H1 (cell line): ENCODE measurements at regions not wholly inside any gene's neighbourhood (a gene's known extent, or its start where the extent isn't known, plus 50 kb on each side); places are given as distances from the start of the nearest gene placed in this dataset.

ENCODE experiments used
- CTCF ChIA-PET: fragments of 300-600 bp; sonication (Branson Sonifier 250); formaldehyde crosslinking; loops from one replicate; lab custom pipeline; 2021; ENCODE audit not compliant: partially characterized antibody; lab: Charles Lee
- POLR2A ChIA-PET: fragments of 300-600 bp; sonication (Branson Sonifier 250); formaldehyde crosslinking; loops from one replicate; lab custom pipeline; 2021; ENCODE audit warnings: inconsistent platforms; ENCODE audit not compliant: partially characterized antibody; lab: Charles Lee
- DNase-seq, 2 experiments: peaks; one replicate each; pipeline versions ENCODE4 v3.0.0 to v3.0.0-alpha.2; 2010 to 2022; ENCODE audit warnings: low spot score in 2 of 2, low read depth in 1 of 2, mixed read lengths in 1 of 2
- FAIRE-seq: peaks from 2 replicates; lab custom pipeline; 2011; peaks lifted over from hg19 to GRCh38; lab: Jason Lieb, UNC
- H2AFZ ChIP-seq: 2 replicates; pipeline ENCODE4 v1.8.1; 2012; ENCODE audit warnings: low read length, inconsistent platforms
- H2AK5ac ChIP-seq: 2 replicates; pipeline ENCODE4 v1.6.1; 2013; ENCODE audit warnings: low read depth, low read length
- H2BK120ac ChIP-seq: replicated peaks from 2 replicates; pipeline ENCODE3; 2013; ENCODE audit warnings: low read depth, low read length, inconsistent platforms
- H2BK12ac ChIP-seq: 2 replicates; pipeline ENCODE4 v1.6.1; 2013; ENCODE audit warnings: low read depth, low read length
- H2BK15ac ChIP-seq: 2 replicates; pipeline ENCODE4 v1.6.1; 2013; ENCODE audit warnings: low read length
- H2BK20ac ChIP-seq: 2 replicates; pipeline ENCODE4 v1.6.1; 2013; ENCODE audit warnings: low read length
- H2BK5ac ChIP-seq: 2 replicates; pipeline ENCODE4 v1.6.1; 2013; ENCODE audit warnings: low read depth, low read length
- H3K14ac ChIP-seq: 2 replicates; pipeline ENCODE4 v1.6.1; 2013; ENCODE audit warnings: inconsistent platforms; ENCODE audit not compliant: insufficient read length
- H3K18ac ChIP-seq: 2 replicates; pipeline ENCODE4 v1.6.1; 2013; ENCODE audit warnings: low read length; ENCODE audit errors: extremely low read depth
- H3K23ac ChIP-seq: 2 replicates; pipeline ENCODE4 v1.6.1; 2013; ENCODE audit warnings: inconsistent platforms; ENCODE audit not compliant: insufficient read length
- H3K23me2 ChIP-seq: 2 replicates; pipeline ENCODE4 v1.6.1; 2013; ENCODE audit warnings: low read depth, low read length
- H3K27ac ChIP-seq: 2 replicates; pipeline ENCODE4 v1.6.1; 2011; ENCODE audit warnings: low read depth, low read length, inconsistent platforms
- H3K27me3 ChIP-seq, 4 experiments: replicated peaks in 1 of 4; 1 replicate in 1 of 4; 2 replicates in 3 of 4; pipeline versions ENCODE4 v1.6.1 to v1.8.1; 2011 to 2013; ENCODE audit warnings: low read length in 3 of 4, mild to moderate bottlenecking in 3 of 4, inconsistent platforms in 2 of 4, mixed read lengths in 2 of 4, moderate library complexity in 1 of 4; ENCODE audit not compliant: control insufficient read depth in 3 of 4, insufficient read depth in 3 of 4; ENCODE audit errors: extremely low read depth in 1 of 4
- H3K36me3 ChIP-seq, 4 experiments: 2 replicates each; pipeline versions ENCODE4 v1.6.1 to v1.8.1; 2011 to 2013; ENCODE audit warnings: mild to moderate bottlenecking in 4 of 4, low read length in 3 of 4, moderate library complexity in 2 of 4, control low read depth in 1 of 4, inconsistent platforms in 1 of 4; ENCODE audit not compliant: insufficient read depth in 4 of 4, control insufficient read depth in 2 of 4
- H3K4ac ChIP-seq: replicated peaks from 2 replicates; pipeline ENCODE3; 2013; ENCODE audit warnings: low read length, low read depth, mixed read lengths, inconsistent platforms; ENCODE audit not compliant: insufficient read length
- H3K4me1 ChIP-seq, 4 experiments: replicated peaks in 1 of 4; 1 replicate in 1 of 4; 2 replicates in 3 of 4; pipeline versions ENCODE4 v1.6.1 to v1.8.1; 2011 to 2013; ENCODE audit warnings: low read length in 3 of 4, inconsistent platforms in 2 of 4, mixed read lengths in 1 of 4; ENCODE audit not compliant: insufficient read depth in 4 of 4, control insufficient read depth in 3 of 4
- H3K4me2 ChIP-seq, 2 experiments: 2 replicates each; pipeline versions ENCODE4 v1.6.1 to v1.8.1; 2011 to 2013; ENCODE audit warnings: low read depth in 2 of 2, low read length in 2 of 2, control low read depth in 1 of 2, inconsistent platforms in 1 of 2, mild to moderate bottlenecking in 1 of 2; ENCODE audit not compliant: insufficient read depth in 1 of 2
- H3K4me3 ChIP-seq, 4 experiments: fragments of 200-600, 300-600 bp in 1 of 4; sonication (generic), shearing (Covaris generic), sonication (Bioruptor Twin) in 1 of 4; 2 replicates each; pipeline versions ENCODE4 v1.5.1 to v1.8.1; 2011 to 2016; ENCODE audit warnings: low read length in 4 of 4, low read depth in 3 of 4, control low read depth in 2 of 4, inconsistent platforms in 2 of 4, mild to moderate bottlenecking in 2 of 4, mixed read lengths in 1 of 4, moderate library complexity in 1 of 4; ENCODE audit not compliant: insufficient read depth in 2 of 4; ENCODE audit errors: extremely low read depth in 1 of 4
- H3K56ac ChIP-seq: replicated peaks from 2 replicates; pipeline ENCODE3; 2013; ENCODE audit warnings: low read depth, mild to moderate bottlenecking, mixed read lengths, low read length, inconsistent platforms; ENCODE audit not compliant: insufficient read length
- H3K79me1 ChIP-seq: 2 replicates; pipeline ENCODE4 v1.6.1; 2013; ENCODE audit warnings: low read depth, low read length, control low read depth
- H3K79me2 ChIP-seq, 2 experiments: 2 replicates each; pipeline versions ENCODE4 v1.6.1 to v1.8.1; 2012 to 2013; ENCODE audit warnings: low read length in 2 of 2, mild to moderate bottlenecking in 2 of 2, inconsistent platforms in 1 of 2; ENCODE audit not compliant: insufficient read depth in 2 of 2, control insufficient read depth in 1 of 2
- H3K9ac ChIP-seq, 4 experiments: replicated peaks in 1 of 4; 1 replicate in 1 of 4; 2 replicates in 3 of 4; pipeline versions ENCODE4 v1.6.1 to v1.8.1; 2011 to 2013; ENCODE audit warnings: low read depth in 3 of 4, low read length in 3 of 4, control low read depth in 2 of 4, mild to moderate bottlenecking in 2 of 4, moderate library complexity in 2 of 4, inconsistent platforms in 1 of 4; ENCODE audit errors: extremely low read depth in 1 of 4
- H3K9me3 ChIP-seq, 2 experiments: 2 replicates each; pipeline versions ENCODE4 v1.6.1 to v1.8.1; 2012 to 2013; ENCODE audit warnings: mild to moderate bottlenecking in 2 of 2, moderate library complexity in 2 of 2, control low read depth in 1 of 2, inconsistent platforms in 1 of 2, low read depth in 1 of 2, low read length in 1 of 2, mixed read lengths in 1 of 2; ENCODE audit not compliant: insufficient read depth in 2 of 2
- H4K20me1 ChIP-seq, 2 experiments: replicated peaks in 1 of 2; 2 replicates each; pipeline versions ENCODE3 to v1.8.1; 2011 to 2013; ENCODE audit warnings: inconsistent platforms in 2 of 2, low read length in 2 of 2, mild to moderate bottlenecking in 1 of 2; ENCODE audit not compliant: insufficient read depth in 2 of 2, control insufficient read depth in 1 of 2
- H4K5ac ChIP-seq: 2 replicates; pipeline ENCODE4 v1.6.1; 2013; ENCODE audit warnings: low read length, low read depth, mixed read lengths, inconsistent platforms; ENCODE audit not compliant: insufficient read length
- H4K8ac ChIP-seq: 2 replicates; pipeline ENCODE4 v1.8.0; 2013; ENCODE audit warnings: mild to moderate bottlenecking, moderate library complexity, low read length, inconsistent platforms; ENCODE audit not compliant: insufficient read depth; ENCODE audit errors: extremely low read depth
- H4K91ac ChIP-seq: replicated peaks from 2 replicates; pipeline ENCODE3; 2013; ENCODE audit warnings: low read length, mixed read lengths, inconsistent platforms; ENCODE audit not compliant: insufficient read length
- EZH2 ChIP-seq: fragments of 200-600 bp; sonication (generic); IDR thresholded peaks from 2 replicates; pipeline ENCODE4 v1.7.1; 2012; ENCODE audit warnings: low read depth, mild to moderate bottlenecking, moderate library complexity, low read length, inconsistent platforms; ENCODE audit not compliant: severe bottlenecking
- SP1 ChIP-seq: IDR thresholded peaks from 2 replicates; pipeline ENCODE4 v1.6.1; 2011; ENCODE audit warnings: low read depth, low read length
- WGBS, 2 experiments: shearing (Covaris generic) in 1 of 2; methylation state at CpG; one replicate each; pipeline versions ENCODE4 v1.1.6 to v1.1.7; 2013 to 2015; ENCODE audit warnings: low lambda C conversion rate in 2 of 2, mixed read lengths in 2 of 2, inconsistent platforms in 1 of 2, low coverage in 1 of 2, missing lambda C conversion rate in 1 of 2; ENCODE audit not compliant: insufficient replicate concordance in 2 of 2, insufficient coverage in 1 of 2, insufficient read length in 1 of 2; ENCODE audit errors: extremely low coverage in 1 of 2, missing lambda C conversion rate in 1 of 2; 5-methylcytosine and 5-hydroxymethylcytosine counted together

- 87% methylated on average over 1 of the region's 1 CpG; no CpG with 5 or more reads in 1 of the 2 experiments for WGBS, 2 experiments
- Histone ChIP-seq H3K23ac (no peak overlapping the region), H3K9ac (no peak overlapping the region), H4K5ac (no peak overlapping the region), H2BK15ac (no peak overlapping the region), H3K56ac (no peak overlapping the region), H4K8ac (no peak overlapping the region), H3K79me2 (no peaks in the 10 kb centered on the region), H3K4ac (no peak overlapping the region), H4K20me1 (no peaks in the 10 kb centered on the region), H3K14ac (no peak overlapping the region)
- no peak for FAIRE-seq
- no peak for DNase-seq
- TF ChIP-seq SP1 (no peak), EZH2 (no peak)
- TF ChIP-seq, all 59 proteins: peak for 0
- no peak overlapping the region for H2BK20ac ChIP-seq
- H2AK5ac ChIP-seq: no peak overlapping the region
- H2BK12ac ChIP-seq: no peak overlapping the region
- no peak overlapping the region for H3K18ac ChIP-seq
- H3K4me2 ChIP-seq: no peak overlapping the region
- H2BK5ac ChIP-seq: no peak overlapping the region
- ChIA-PET POLR2A (no interaction called here), CTCF (no interaction called here)
- H2AFZ ChIP-seq: no peak overlapping the region
- H3K36me3 ChIP-seq: no peaks in the 10 kb centered on the region
- H3K27me3 ChIP-seq: no peaks in the 10 kb centered on the region
- peaks cover 3 to 7% of the 10 kb centered on the region in 2 experiments; a peak in 2 of 4 replicates for H3K9me3 ChIP-seq
- no peak overlapping the region for H3K4me3 ChIP-seq
- no peaks in the 10 kb centered on the region for H3K4me1 ChIP-seq
- H4K91ac ChIP-seq: no peak overlapping the region
- no peaks in the 10 kb centered on the region for H3K23me2 ChIP-seq
- no peaks in the 10 kb centered on the region for H3K79me1 ChIP-seq
- no peak overlapping the region for H2BK120ac ChIP-seq
- H3K27ac ChIP-seq: no peak overlapping the region
These were observed 439.9 kb upstream of the SOX5 start for GRCh38 chr12:24389394-24389793.
